ENCODE measurements at regions not wholly inside any gene's neighbourhood (a gene's known extent, or its start where the extent isn't known, plus 50 kb on each side); places are given as distances from the start of the nearest gene placed in this dataset.

GRCh38 chr13:66001140-66001539 lies 1229.0 kb downstream of the PCDH9 start:
- Histone ChIP-seq H2AFZ (ENCODE audit: low read length) (no peak overlapping the region), H3K4me2 (ENCODE audit: low read depth, low read length, poor library complexity, severe bottlenecking) (no peak overlapping the region)

GRCh38 chr13:65999411-65999810 lies 1230.7 kb downstream of the PCDH9 start:
- H3K4me1 ChIP-seq (ENCODE audit: insufficient read depth, low read length, poor library complexity, severe bottlenecking), result no peaks in the 10 kb centered on the region
- 0 out of 2 replicates have a peak, but pooled peaks cover 3% of the 10 kb centered on the region for H3K9me3 ChIP-seq (ENCODE audit: insufficient read depth, low read depth, low read length)
- H3K79me2 ChIP-seq (ENCODE audit: insufficient read depth, low read length), result no peaks in the 10 kb centered on the region
- H3K4me2 ChIP-seq (ENCODE audit: low read depth, low read length, poor library complexity, severe bottlenecking), result no peak overlapping the region
- H2AFZ ChIP-seq (ENCODE audit: low read length), result no peak overlapping the region
- no peak overlapping the region for H3K4me3 ChIP-seq (ENCODE audit: low read length, poor library complexity, severe bottlenecking)
- H3K9ac ChIP-seq (ENCODE audit: low read depth, low read length, poor library complexity, severe bottlenecking), result no peak overlapping the region
- TF ChIP-seq EZH2phosphoT487 (IDR thresholded peaks at IDR 0.05; ENCODE audit: borderline replicate concordance), result no peak
- no peak for TF ChIP-seq CTCF (conservative IDR thresholded peaks at IDR 0.05; ENCODE audit: low read length)
- H3K36me3 ChIP-seq (ENCODE audit: insufficient read depth, low read length), result no peaks in the 10 kb centered on the region
- no peaks in the 10 kb centered on the region for H3F3A ChIP-seq (ENCODE audit: low read depth)
- H3K27me3 ChIP-seq (ENCODE audit: insufficient read depth, low read length, poor library complexity, severe bottlenecking), result no peaks in the 10 kb centered on the region
- no peaks in the 10 kb centered on the region for H4K20me1 ChIP-seq (ENCODE audit: insufficient read depth, low read length, poor library complexity, severe bottlenecking)
- no peaks in the 10 kb centered on the region for H3K9me2 ChIP-seq (replicated peaks; ENCODE audit: low read depth, low read length)

More at GRCh38 chr13:66001140-66001539, 1229.0 kb downstream of the PCDH9 start:
- no peaks in the 10 kb centered on the region for H3K27me3 ChIP-seq (ENCODE audit: insufficient read depth, low read length, poor library complexity, severe bottlenecking)
- no peaks in the 10 kb centered on the region for H3K4me1 ChIP-seq (ENCODE audit: insufficient read depth, low read length, poor library complexity, severe bottlenecking)
- no peak for TF ChIP-seq CTCF (conservative IDR thresholded peaks at IDR 0.05; ENCODE audit: low read length)
- TF ChIP-seq EZH2phosphoT487 (IDR thresholded peaks at IDR 0.05; ENCODE audit: borderline replicate concordance), result no peak
- no peak overlapping the region for H3K9ac ChIP-seq (ENCODE audit: low read depth, low read length, poor library complexity, severe bottlenecking)
- H3K9me2 ChIP-seq (replicated peaks; ENCODE audit: low read depth, low read length), result no peaks in the 10 kb centered on the region
- H3K36me3 ChIP-seq (ENCODE audit: insufficient read depth, low read length), result no peaks in the 10 kb centered on the region
- no peak overlapping the region for H3K4me3 ChIP-seq (ENCODE audit: low read length, poor library complexity, severe bottlenecking)
- H3K9me3 ChIP-seq (ENCODE audit: insufficient read depth, low read depth, low read length), result 0 out of 2 replicates have a peak, but pooled peaks cover 3% of the 10 kb centered on the region
- H4K20me1 ChIP-seq (ENCODE audit: insufficient read depth, low read length, poor library complexity, severe bottlenecking), result no peaks in the 10 kb centered on the region
- H3F3A ChIP-seq (ENCODE audit: low read depth), result no peaks in the 10 kb centered on the region
- H3K79me2 ChIP-seq (ENCODE audit: insufficient read depth, low read length), result no peaks in the 10 kb centered on the region

- no peak for TF ChIP-seq EZH2phosphoT487 (IDR thresholded peaks at IDR 0.05; ENCODE audit: borderline replicate concordance)
- no peak for TF ChIP-seq CTCF (conservative IDR thresholded peaks at IDR 0.05; ENCODE audit: low read length)
- Histone ChIP-seq H3K36me3 (ENCODE audit: insufficient read depth, low read length) (no peaks in the 10 kb centered on the region), H3K4me2 (ENCODE audit: low read depth, low read length, poor library complexity, severe bottlenecking) (no peak overlapping the region), H3K4me3 (ENCODE audit: low read length, poor library complexity, severe bottlenecking) (no peak overlapping the region), H2AFZ (ENCODE audit: low read length) (no peak overlapping the region), H4K20me1 (ENCODE audit: insufficient read depth, low read length, poor library complexity, severe bottlenecking) (no peaks in the 10 kb centered on the region), H3K9me2 (replicated peaks; ENCODE audit: low read depth, low read length) (no peaks in the 10 kb centered on the region), H3K9ac (ENCODE audit: low read depth, low read length, poor library complexity, severe bottlenecking) (no peak overlapping the region), H3K4me1 (ENCODE audit: insufficient read depth, low read length, poor library complexity, severe bottlenecking) (peaks cover 2% of the 10 kb centered on the region), H3K27me3 (ENCODE audit: insufficient read depth, low read length, poor library complexity, severe bottlenecking) (no peaks in the 10 kb centered on the region), H3F3A (ENCODE audit: low read depth) (no peaks in the 10 kb centered on the region), H3K79me2 (ENCODE audit: insufficient read depth, low read length) (no peaks in the 10 kb centered on the region), H3K9me3 (ENCODE audit: insufficient read depth, low read depth, low read length) (no peaks in the 10 kb centered on the region)
Measured at GRCh38 chr13:65990684-65991083, 1239.5 kb downstream of the PCDH9 start.

All from Loucy (cell line).